ENCODE measurements at regions not wholly inside any gene's neighbourhood (a gene's known extent, or its start where the extent isn't known, plus 50 kb on each side); places are given as distances from the start of the nearest gene placed in this dataset.

DNA sequence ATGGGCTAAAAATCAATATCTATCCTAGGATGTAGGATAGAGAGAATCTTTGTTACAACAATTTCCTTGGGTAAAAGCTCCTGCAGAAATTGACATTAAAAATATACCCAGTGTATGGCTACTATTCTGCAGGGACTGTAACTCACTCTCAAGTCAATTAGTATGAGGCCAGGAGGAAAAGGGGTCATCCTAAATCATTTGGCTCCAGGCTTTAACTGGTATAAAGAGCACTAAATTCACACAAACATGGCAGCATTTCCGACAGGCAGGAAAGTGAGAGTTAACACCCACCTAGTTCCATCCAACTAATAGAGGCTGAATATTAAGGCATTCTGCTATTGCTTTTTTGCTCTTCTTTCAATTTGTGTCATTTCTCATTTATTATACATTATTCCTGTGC lies 218.6 kb upstream of the C1orf87 start:
- TF ChIP-seq CTCF (IDR thresholded peaks at IDR 0.05; ENCODE audit: low read depth, low read length, missing input control), result no peak
- TF ChIP-seq GABPA (IDR thresholded peaks at IDR 0.05 in 1 of 2, conservative IDR thresholded peaks at IDR 0.05 in 1 of 2), result no peak
- 56% methylated on average over 1 of the region's 1 CpG for WGBS
- no peaks in the 10 kb centered on the region for H3K36me3 ChIP-seq (ENCODE audit: control insufficient read depth in 4 of 4, insufficient read depth in 3 of 4, low read depth in 1 of 4, low read length in 3 of 4)
- H3K9ac ChIP-seq (ENCODE audit: low read depth in 1 of 2, low read length in 2 of 2), result no peak overlapping the region
- H3K4me1 ChIP-seq (ENCODE audit: control insufficient read depth in 4 of 4, insufficient read depth in 4 of 4, low read length in 3 of 4), result no peaks in the 10 kb centered on the region
- no peaks in the 10 kb centered on the region for H3K9me3 ChIP-seq (ENCODE audit: control insufficient read depth in 4 of 4, low read length in 3 of 4)
- no peaks in the 10 kb centered on the region for H3K27me3 ChIP-seq (ENCODE audit: control insufficient read depth in 4 of 4, insufficient read depth in 4 of 4, low read length in 3 of 4)
- no peak overlapping the region for H3K4me3 ChIP-seq (ENCODE audit: low read depth in 1 of 3, low read length in 3 of 3)
- no peak overlapping the region for H3K27ac ChIP-seq (ENCODE audit: low read depth in 1 of 2, low read length in 2 of 2)
- no peak for DNase-seq (ENCODE audit: low spot score)

DNA sequence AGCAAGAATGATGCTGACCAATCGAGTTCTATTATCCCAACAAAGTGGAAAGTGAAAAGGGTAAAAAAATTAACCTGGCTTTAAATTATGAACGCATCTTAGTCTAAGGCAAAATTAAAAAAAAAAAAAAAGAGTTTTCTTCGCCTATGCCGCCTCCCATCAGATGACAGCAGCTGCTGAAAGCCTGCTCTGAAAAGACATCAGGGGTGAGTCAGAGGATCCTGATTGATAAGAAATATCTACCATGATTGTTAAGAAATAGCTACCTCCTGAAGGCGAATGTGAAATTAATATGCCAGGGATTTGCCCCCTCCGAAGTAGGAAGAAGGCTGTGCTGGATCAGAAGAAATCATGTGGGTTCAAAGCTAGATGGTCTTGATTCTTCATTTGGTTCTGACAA lies 216.8 kb upstream of the C1orf87 start:
- Histone ChIP-seq H3K9ac (ENCODE audit: low read depth in 1 of 2, low read length in 2 of 2) (no peak overlapping the region), H3K36me3 (ENCODE audit: control insufficient read depth in 4 of 4, insufficient read depth in 3 of 4, low read depth in 1 of 4, low read length in 3 of 4) (no peaks in the 10 kb centered on the region), H3K27ac (ENCODE audit: low read depth in 1 of 2, low read length in 2 of 2) (no peak overlapping the region), H3K27me3 (ENCODE audit: control insufficient read depth in 4 of 4, insufficient read depth in 4 of 4, low read length in 3 of 4) (no peaks in the 10 kb centered on the region), H3K9me3 (ENCODE audit: control insufficient read depth in 4 of 4, low read length in 3 of 4) (no peaks in the 10 kb centered on the region), H3K4me1 (ENCODE audit: control insufficient read depth in 4 of 4, insufficient read depth in 4 of 4, low read length in 3 of 4) (no peaks in the 10 kb centered on the region), H3K4me3 (ENCODE audit: low read depth in 1 of 3, low read length in 3 of 3) (no peak overlapping the region)
- WGBS, result 96% methylated on average over 6 of the region's 6 CpGs
- DNase-seq (ENCODE audit: low spot score), result no peak
- TF ChIP-seq NR2F2 (IDR thresholded peaks at IDR 0.05), result no peak
- TF ChIP-seq, protein P1, sequence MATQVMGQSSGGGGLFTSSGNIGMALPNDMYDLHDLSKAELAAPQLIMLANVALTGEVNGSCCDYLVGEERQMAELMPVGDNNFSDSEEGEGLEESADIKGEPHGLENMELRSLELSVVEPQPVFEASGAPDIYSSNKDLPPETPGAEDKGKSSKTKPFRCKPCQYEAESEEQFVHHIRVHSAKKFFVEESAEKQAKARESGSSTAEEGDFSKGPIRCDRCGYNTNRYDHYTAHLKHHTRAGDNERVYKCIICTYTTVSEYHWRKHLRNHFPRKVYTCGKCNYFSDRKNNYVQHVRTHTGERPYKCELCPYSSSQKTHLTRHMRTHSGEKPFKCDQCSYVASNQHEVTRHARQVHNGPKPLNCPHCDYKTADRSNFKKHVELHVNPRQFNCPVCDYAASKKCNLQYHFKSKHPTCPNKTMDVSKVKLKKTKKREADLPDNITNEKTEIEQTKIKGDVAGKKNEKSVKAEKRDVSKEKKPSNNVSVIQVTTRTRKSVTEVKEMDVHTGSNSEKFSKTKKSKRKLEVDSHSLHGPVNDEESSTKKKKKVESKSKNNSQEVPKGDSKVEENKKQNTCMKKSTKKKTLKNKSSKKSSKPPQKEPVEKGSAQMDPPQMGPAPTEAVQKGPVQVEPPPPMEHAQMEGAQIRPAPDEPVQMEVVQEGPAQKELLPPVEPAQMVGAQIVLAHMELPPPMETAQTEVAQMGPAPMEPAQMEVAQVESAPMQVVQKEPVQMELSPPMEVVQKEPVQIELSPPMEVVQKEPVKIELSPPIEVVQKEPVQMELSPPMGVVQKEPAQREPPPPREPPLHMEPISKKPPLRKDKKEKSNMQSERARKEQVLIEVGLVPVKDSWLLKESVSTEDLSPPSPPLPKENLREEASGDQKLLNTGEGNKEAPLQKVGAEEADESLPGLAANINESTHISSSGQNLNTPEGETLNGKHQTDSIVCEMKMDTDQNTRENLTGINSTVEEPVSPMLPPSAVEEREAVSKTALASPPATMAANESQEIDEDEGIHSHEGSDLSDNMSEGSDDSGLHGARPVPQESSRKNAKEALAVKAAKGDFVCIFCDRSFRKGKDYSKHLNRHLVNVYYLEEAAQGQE (IDR thresholded peaks at IDR 0.05), result no peak
- TF ChIP-seq GABPA (IDR thresholded peaks at IDR 0.05 in 1 of 2, conservative IDR thresholded peaks at IDR 0.05 in 1 of 2), result no peak
- TF ChIP-seq FOXA1 (IDR thresholded peaks at IDR 0.05), result no peak
- no peak for TF ChIP-seq CTCF (IDR thresholded peaks at IDR 0.05; ENCODE audit: low read depth, low read length, missing input control)
- TF ChIP-seq, protein P2, sequence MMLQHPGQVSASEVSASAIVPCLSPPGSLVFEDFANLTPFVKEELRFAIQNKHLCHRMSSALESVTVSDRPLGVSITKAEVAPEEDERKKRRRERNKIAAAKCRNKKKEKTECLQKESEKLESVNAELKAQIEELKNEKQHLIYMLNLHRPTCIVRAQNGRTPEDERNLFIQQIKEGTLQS (IDR thresholded peaks at IDR 0.05), result no peak
- no peak for TF ChIP-seq HNF4G (IDR thresholded peaks at IDR 0.05)
- no peak for TF ChIP-seq MAX (IDR thresholded peaks at IDR 0.05)
- TF ChIP-seq SP1 (IDR thresholded peaks at IDR 0.05), result no peak
- TF ChIP-seq FOXA2 (IDR thresholded peaks at IDR 0.05), result no peak
- no peak for TF ChIP-seq RAD21 (IDR thresholded peaks at IDR 0.05)
